Adipocyte (in vitro differentiated cells): ENCODE measurements at regions not wholly inside any gene's neighbourhood (a gene's known extent, or its start where the extent isn't known, plus 50 kb on each side); places are given as distances from the start of the nearest gene placed in this dataset.
A peak's percentile ranks its signal among the peaks of the same experiment; 100 is the strongest.

ENCODE experiments used
- DNase-seq: peaks from one replicate; pipeline ENCODE4 v3.0.0-alpha.2; 2015; ENCODE audit warnings: low read depth
- H3K27me3 ChIP-seq: replicated peaks from 2 replicates; pipeline ENCODE4 v1.7.0; 2013; ENCODE audit warnings: mild to moderate bottlenecking, low read length, moderate library complexity; ENCODE audit not compliant: control insufficient read depth, insufficient read depth
- H3K36me3 ChIP-seq: 2 replicates; pipeline ENCODE4 v1.7.0; 2013; ENCODE audit warnings: low read length, mild to moderate bottlenecking, moderate library complexity; ENCODE audit not compliant: control insufficient read depth, insufficient read depth, severe bottlenecking
- H3K4me1 ChIP-seq: 2 replicates; pipeline ENCODE4 v1.7.0; 2013; ENCODE audit warnings: mild to moderate bottlenecking, low read length, moderate library complexity; ENCODE audit not compliant: control insufficient read depth, insufficient read depth
- H3K4me3 ChIP-seq: 2 replicates; pipeline ENCODE4 v1.7.0; 2013; ENCODE audit warnings: mild to moderate bottlenecking, low read length, moderate library complexity
- H3K9ac ChIP-seq: 2 replicates; pipeline ENCODE4 v1.7.0; 2013; ENCODE audit warnings: mild to moderate bottlenecking, low read length, moderate library complexity
- H3K9me3 ChIP-seq: 2 replicates; pipeline ENCODE4 v1.7.0; 2013; ENCODE audit warnings: mild to moderate bottlenecking, low read length, moderate library complexity; ENCODE audit not compliant: control insufficient read depth

DNA sequence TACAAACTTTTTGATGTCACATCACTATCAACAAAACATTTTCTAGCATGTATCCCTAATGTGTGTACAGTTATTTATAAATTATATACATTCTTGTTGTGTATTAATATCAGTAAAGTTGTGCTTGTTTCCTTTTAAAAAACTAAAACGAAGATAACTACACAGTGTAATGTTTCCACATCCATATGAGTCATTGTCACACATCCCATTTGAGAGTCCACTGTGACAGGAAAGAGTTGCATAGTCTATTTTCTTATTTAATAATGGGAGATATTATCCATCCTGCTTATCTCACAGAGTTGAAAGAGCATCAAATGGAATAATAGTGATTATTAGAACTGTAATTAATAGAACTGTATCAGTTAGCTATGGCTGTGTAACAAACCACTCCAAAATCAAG, 434.0 kb upstream of the CLINT1 start:
- Histone ChIP-seq H3K4me1 (peaks cover 2% of the 10 kb centered on the region), H3K9me3 (peaks cover 24% of the 10 kb centered on the region), H3K36me3 (no peaks in the 10 kb centered on the region), H3K4me3 (no peak overlapping the region), H3K27me3 (no peaks in the 10 kb centered on the region), H3K9ac (no peak overlapping the region)
- DNase-seq: no peak

DNA sequence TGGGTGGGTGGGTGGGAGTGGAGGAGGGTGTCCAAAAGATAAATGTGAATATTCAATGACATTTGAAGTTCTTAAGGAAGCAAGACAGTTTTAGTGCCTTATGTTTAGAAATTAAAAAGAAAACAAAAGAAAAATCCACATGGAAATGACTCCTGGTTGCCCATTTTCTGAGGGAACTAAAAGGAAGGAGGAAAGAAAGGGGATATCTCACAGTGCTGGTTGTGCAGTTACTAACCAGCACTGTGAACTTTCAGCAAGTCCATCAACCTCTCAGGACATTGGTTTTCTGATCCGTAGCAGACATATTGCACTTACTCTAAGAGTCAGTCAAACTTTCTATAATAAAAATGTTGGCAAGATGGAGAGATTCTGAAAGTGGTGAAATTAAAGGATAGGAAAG, 431.0 kb upstream of the CLINT1 start:
- Histone ChIP-seq H3K27me3 (no peaks in the 10 kb centered on the region), H3K4me1 (peaks cover 8% of the 10 kb centered on the region), H3K9ac (no peak overlapping the region), H3K36me3 (no peaks in the 10 kb centered on the region), H3K4me3 (no peak overlapping the region), H3K9me3 (peaks cover 9% of the 10 kb centered on the region)
- DNase-seq: no peak

DNA sequence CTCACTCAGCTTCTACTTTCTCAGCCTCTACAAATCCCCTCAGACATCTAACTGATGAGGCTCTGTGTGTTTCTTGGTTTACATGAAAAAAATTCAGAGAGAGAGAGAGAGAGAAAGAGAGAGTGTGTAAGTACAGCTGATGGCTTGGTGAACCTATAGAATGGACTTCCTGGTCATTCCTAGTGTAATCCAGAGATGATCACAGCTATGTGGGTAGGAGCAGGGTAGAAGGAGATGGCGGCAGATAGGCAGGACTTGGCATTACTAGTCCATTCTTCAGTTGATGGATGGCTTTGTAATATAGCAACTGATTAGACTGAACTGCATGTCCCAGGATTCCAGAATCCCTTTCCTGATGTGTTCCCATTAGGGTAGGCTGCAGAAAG, 429.3 kb upstream of the CLINT1 start:
- H3K27me3 ChIP-seq: no peaks in the 10 kb centered on the region
- no peak overlapping the region for H3K9ac ChIP-seq
- H3K4me3 ChIP-seq: no peak overlapping the region
- H3K4me1 ChIP-seq: peaks cover 8% of the 10 kb centered on the region
- H3K36me3 ChIP-seq: no peaks in the 10 kb centered on the region
- no peak for DNase-seq
- peaks cover 4% of the 10 kb centered on the region for H3K9me3 ChIP-seq

DNA sequence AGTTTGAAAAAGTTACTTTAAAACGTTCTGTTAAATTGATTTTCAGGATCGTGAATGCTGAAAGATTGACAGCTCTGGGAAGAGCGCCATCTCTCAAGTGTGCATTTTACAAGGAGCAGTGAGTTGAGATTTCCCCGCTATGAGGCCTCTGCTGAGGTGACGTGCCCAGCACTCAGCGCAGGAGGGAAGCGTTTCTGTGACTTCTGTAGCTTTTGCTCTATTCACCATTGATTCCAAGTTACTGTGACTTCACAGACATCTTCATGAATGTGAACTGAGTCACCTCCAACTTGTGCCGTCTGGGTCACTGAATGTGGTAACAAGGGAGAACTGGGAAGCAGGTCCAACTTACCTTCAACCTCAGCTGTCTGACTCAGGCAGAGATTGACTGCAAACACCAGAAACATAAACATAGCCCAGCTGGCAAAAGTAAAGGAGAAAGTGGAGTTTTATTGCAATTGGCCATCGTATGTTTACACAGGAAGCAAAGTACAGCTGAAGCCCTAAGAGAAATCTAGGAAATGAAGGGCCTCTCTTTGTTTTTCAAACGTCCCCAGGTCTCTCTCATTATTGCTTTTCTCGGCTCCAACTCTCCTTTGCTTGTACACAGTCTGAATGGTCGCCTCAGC, 428.8 kb upstream of the CLINT1 start:
- Histone ChIP-seq H3K4me3 (no peak overlapping the region), H3K36me3 (no peaks in the 10 kb centered on the region), H3K9ac (no peak overlapping the region), H3K9me3 (no peaks in the 10 kb centered on the region), H3K4me1 (peaks cover 8% of the 10 kb centered on the region), H3K27me3 (no peaks in the 10 kb centered on the region)
- DNase-seq: peak; percentile 58

DNA sequence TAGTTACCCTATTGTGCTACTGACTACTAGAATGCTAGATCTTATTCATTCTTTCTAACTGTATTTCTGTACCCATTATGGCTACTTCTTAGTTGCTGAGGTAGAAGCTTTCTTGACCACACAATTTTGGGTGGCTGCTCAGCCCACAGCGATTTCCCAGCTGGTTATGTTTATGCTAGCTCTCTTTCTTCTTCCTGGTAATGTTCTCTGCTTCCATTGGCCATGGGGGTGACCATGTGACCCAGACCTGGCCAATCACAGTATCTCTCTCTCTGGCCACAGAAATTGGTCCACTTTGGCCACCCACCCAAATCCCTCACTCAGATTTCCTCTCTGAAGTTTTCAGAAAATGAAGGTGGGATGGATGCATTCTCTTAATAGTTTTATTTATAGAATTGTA, 427.9 kb upstream of the CLINT1 start:
- no peak overlapping the region for H3K4me3 ChIP-seq
- no peak overlapping the region for H3K9ac ChIP-seq
- DNase-seq: no peak
- H3K4me1 ChIP-seq: peaks cover 8% of the 10 kb centered on the region
- no peaks in the 10 kb centered on the region for H3K9me3 ChIP-seq
- no peaks in the 10 kb centered on the region for H3K36me3 ChIP-seq
- no peaks in the 10 kb centered on the region for H3K27me3 ChIP-seq

DNA sequence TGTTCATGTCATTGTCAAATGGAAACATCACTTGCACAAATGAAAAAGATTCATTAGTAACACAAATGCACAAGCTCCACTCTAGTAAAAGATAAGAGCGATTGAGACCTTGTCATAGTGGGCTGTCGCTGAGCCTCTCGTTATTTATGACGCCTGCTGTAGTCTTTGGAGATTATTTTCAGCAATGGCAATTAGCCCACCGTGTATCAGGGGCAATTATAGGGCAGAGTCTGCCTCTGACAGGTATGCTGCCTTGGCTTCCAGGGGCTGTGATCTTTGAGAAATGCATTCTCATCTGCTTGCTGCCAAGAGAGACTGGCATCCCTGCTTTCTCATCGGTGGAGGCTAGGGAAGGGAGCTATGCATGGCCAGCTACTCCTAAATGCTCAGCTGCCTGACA, 426.8 kb upstream of the CLINT1 start:
- H3K4me3 ChIP-seq: no peak overlapping the region
- peaks cover 8% of the 10 kb centered on the region for H3K4me1 ChIP-seq
- DNase-seq: no peak
- H3K9me3 ChIP-seq: peaks cover 4% of the 10 kb centered on the region
- no peaks in the 10 kb centered on the region for H3K27me3 ChIP-seq
- H3K36me3 ChIP-seq: no peaks in the 10 kb centered on the region
- H3K9ac ChIP-seq: no peak overlapping the region

DNA sequence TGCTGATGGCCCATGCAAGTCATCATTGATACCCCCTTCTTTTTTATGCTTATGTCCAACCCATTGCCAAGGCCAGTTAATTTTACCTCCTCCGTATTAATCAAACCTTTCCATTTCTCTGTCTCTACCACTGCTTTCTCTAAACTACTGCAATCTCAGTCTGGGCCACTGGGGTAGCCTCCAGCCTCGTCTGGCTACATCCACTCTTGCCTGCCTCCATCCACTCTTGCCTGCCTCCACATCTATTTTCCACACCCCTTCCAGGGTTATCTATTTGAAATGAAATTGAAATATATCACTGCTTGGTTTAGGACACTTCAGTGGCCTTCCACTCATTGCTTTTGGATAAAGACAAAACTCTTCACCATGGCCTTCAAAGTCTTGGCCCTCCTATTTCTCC, 425.3 kb upstream of the CLINT1 start:
- no peak for DNase-seq
- Histone ChIP-seq H3K4me1 (peaks cover 8% of the 10 kb centered on the region), H3K36me3 (no peaks in the 10 kb centered on the region), H3K9me3 (peaks cover 5% of the 10 kb centered on the region), H3K27me3 (no peaks in the 10 kb centered on the region), H3K4me3 (no peak overlapping the region), H3K9ac (no peak overlapping the region)

DNA sequence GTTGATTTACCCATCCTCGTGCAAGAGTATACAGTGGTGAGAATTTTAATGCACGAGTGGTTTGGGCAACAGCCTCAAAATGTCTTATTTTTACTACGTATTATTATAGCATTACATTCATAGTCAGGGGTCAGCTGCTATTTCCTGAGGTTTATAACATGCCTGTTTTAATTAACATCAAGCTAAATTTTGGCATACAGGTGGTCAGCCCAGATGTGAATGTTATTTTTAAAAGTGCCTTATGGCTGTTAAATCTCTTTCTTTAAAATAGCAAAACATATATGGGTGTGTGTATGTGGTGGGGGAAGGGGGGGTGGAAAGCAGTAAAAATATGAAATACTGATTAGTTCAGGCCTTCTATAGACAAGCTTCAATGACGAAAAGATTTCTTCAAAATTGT, 424.5 kb upstream of the CLINT1 start:
- H3K9me3 ChIP-seq: peaks cover 5% of the 10 kb centered on the region
- H3K4me3 ChIP-seq: no peak overlapping the region
- H3K9ac ChIP-seq: no peak overlapping the region
- no peaks in the 10 kb centered on the region for H3K27me3 ChIP-seq
- peak; percentile 27 for DNase-seq
- H3K36me3 ChIP-seq: no peaks in the 10 kb centered on the region
- peaks cover 8% of the 10 kb centered on the region for H3K4me1 ChIP-seq

DNA sequence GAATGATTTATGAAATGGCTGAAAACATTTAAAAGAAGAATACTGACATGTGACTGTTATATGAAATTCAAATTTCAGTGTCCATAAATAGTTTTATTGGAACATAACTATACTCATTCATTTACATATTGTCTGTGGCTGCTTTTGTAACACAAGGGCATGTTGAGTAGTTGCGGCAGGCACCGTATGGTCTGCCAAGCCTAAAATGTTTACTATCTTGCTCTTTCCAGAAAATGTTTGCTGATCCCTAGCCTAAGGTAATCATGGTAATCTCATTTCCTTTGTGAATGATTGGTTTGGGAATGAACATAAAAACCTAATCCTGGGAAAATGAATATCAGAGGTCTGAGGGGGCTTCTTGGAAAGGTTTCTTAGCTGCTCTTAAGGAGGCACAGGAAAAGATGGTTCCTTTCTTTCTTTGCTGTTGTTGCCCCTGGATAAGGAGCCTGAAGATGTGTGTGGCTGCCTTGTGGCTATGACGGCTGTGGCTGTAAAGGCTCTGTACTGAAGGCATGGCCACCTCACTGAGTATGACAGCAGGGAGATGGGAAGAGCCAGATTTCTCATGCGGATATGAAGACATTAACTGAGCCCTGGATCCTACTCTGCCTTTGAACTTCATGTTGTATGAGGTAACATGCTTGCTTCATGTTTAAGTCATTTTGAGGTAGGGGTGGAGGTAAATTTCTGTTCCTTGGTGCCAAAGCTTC, 419.4 kb upstream of the CLINT1 start:
- H3K27me3 ChIP-seq: no peaks in the 10 kb centered on the region
- DNase-seq: no peak
- no peak overlapping the region for H3K4me3 ChIP-seq
- no peaks in the 10 kb centered on the region for H3K4me1 ChIP-seq
- H3K9me3 ChIP-seq: peaks cover 5% of the 10 kb centered on the region
- no peak overlapping the region for H3K9ac ChIP-seq
- H3K36me3 ChIP-seq: no peaks in the 10 kb centered on the region

DNA sequence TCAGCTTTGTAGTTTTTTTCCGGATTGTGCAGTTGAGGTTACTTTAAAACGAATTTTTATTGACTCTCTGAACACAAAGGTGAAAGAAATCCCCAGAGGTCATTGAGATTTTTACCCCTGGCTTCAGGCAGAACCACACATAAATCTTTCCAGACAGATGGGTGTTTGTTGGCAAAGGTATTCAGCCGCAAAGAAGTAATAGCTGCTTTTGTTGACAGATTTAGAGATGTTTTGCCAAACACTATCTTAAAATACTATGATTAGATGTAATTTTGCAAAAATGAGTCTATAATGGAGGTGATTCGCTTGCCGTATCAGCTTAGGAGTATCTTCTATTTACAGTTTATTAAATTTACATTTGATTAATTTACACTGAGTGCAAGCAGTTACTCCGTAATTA, 418.3 kb upstream of the CLINT1 start:
- no peak for DNase-seq
- Histone ChIP-seq H3K9me3 (peaks cover 5% of the 10 kb centered on the region), H3K4me1 (no peaks in the 10 kb centered on the region), H3K27me3 (no peaks in the 10 kb centered on the region), H3K4me3 (no peak overlapping the region), H3K36me3 (no peaks in the 10 kb centered on the region), H3K9ac (no peak overlapping the region)

DNA sequence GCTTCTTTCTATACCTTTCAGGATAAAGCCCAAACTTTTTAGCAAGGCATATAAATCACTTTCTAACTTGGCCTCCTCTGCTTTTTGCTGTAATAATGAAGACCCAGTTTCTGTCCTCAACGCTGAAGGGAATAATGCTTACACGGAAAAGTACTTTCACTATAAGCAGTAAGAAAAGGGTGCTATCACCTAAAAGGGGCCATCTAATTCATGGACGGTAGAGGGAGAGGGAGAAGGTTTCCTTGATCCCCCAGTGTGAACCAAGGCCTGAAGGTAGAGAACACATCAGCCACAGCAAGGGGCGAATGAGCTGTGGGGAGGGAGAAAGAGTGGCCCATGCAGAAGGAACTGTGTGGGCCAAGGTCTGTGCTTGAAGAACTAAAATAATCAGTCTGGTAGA, 417.7 kb upstream of the CLINT1 start:
- peaks cover 5% of the 10 kb centered on the region for H3K9me3 ChIP-seq
- H3K4me1 ChIP-seq: no peaks in the 10 kb centered on the region
- no peak overlapping the region for H3K4me3 ChIP-seq
- H3K9ac ChIP-seq: no peak overlapping the region
- no peaks in the 10 kb centered on the region for H3K36me3 ChIP-seq
- DNase-seq: no peak
- H3K27me3 ChIP-seq: no peaks in the 10 kb centered on the region

DNA sequence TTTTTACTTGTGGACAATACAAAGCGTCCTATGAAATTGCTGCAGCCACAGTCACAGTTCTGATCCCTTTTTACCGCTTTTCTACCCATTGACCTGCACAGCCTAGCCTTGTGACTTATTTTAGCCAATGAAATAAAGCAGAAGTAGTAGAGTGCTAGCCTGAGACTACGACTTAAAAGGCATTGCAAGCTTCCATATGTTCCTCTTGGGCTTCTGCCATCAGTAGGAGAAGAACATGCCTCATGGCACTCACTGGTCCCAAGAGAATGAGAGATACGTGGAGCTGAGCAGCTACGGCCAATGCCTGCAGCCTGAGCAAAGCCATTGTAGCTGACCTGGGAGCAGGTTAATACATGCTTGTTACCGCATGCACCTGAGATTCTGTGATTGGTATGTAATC, 416.6 kb upstream of the CLINT1 start:
- DNase-seq: no peak
- Histone ChIP-seq H3K4me1 (no peaks in the 10 kb centered on the region), H3K4me3 (no peak overlapping the region), H3K36me3 (no peaks in the 10 kb centered on the region), H3K9me3 (no peaks in the 10 kb centered on the region), H3K27me3 (no peaks in the 10 kb centered on the region), H3K9ac (no peak overlapping the region)
